Stimulated activated naive B cell treated with anti-CD40 and anti-IgM and Interleukin-4, amounts not matched to agents 10 μg/mL and 1 μg/mL and 100 μg/mL, for 72 hours (primary cell): ENCODE measurements at regions not wholly inside any gene's neighbourhood (a gene's known extent, or its start where the extent isn't known, plus 50 kb on each side); places are given as distances from the start of the nearest gene placed in this dataset.

Experiments
- ATAC-seq, 2 donors: fragments of 150-1000 bp; cut with Tn5 transposase; replicated peaks; 2 replicates each; pipeline ENCODE4 v1.10.0; 2021; ENCODE audit warnings: moderate library complexity in 1 of 2
- DNase-seq: peaks from one replicate; pipeline ENCODE4 v3.0.0; 2021
- H3K27ac Mint-ChIP-seq: one replicate; pipeline ENCODE4 v1.8.0; 2022; ENCODE audit warnings: mild to moderate bottlenecking, mixed read lengths
- H3K27me3 Mint-ChIP-seq, 2 donors: one replicate each; pipeline ENCODE4 v1.8.0; 2022; ENCODE audit warnings: mixed read lengths in 2 of 2
- H3K36me3 Mint-ChIP-seq, 2 donors: one replicate each; pipeline ENCODE4 v1.8.0; 2022; ENCODE audit warnings: mixed read lengths in 2 of 2, mild to moderate bottlenecking in 1 of 2
- H3K4me1 Mint-ChIP-seq, 2 donors: one replicate each; pipeline ENCODE4 v1.8.0; 2022; ENCODE audit warnings: mixed read lengths in 2 of 2, mild to moderate bottlenecking in 1 of 2
- H3K4me3 Mint-ChIP-seq, 2 donors: one replicate each; pipeline ENCODE4 v1.8.0; 2022; ENCODE audit warnings: mild to moderate bottlenecking in 2 of 2, mixed read lengths in 2 of 2, moderate library complexity in 1 of 2
- H3K9me3 Mint-ChIP-seq, 2 donors: one replicate each; pipeline ENCODE4 v1.8.0; 2022; ENCODE audit warnings: mixed read lengths in 2 of 2, mild to moderate bottlenecking in 1 of 2

- H3K4me1 Mint-ChIP-seq: no peaks in the 10 kb centered on the region
- no peaks in the 10 kb centered on the region for H3K36me3 Mint-ChIP-seq
- H3K27ac Mint-ChIP-seq: no peak overlapping the region
- H3K4me3 Mint-ChIP-seq: no peak overlapping the region
- ATAC-seq: no peak
- H3K27me3 Mint-ChIP-seq: peaks cover 14 to 15% of the 10 kb centered on the region in 2 donors
- H3K9me3 Mint-ChIP-seq: peaks cover 7 to 9% of the 10 kb centered on the region in 2 donors
- no peak for DNase-seq
Measured at GRCh38 chr14:101024686-101025085, 121.2 kb upstream of the RTL1 start.

GRCh38 chr14:101025131-101025530, 121.6 kb upstream of the RTL1 start:
- DNase-seq: no peak
- H3K36me3 Mint-ChIP-seq: no peaks in the 10 kb centered on the region
- peaks cover 10 to 11% of the 10 kb centered on the region in 2 donors for H3K27me3 Mint-ChIP-seq
- H3K27ac Mint-ChIP-seq: no peak overlapping the region
- H3K4me1 Mint-ChIP-seq: no peaks in the 10 kb centered on the region
- H3K9me3 Mint-ChIP-seq: peaks cover 5% of the 10 kb centered on the region in 2 donors
- H3K4me3 Mint-ChIP-seq: no peak overlapping the region
- ATAC-seq: no peak

- Mint-ChIP-seq H3K27ac (no peak overlapping the region), H3K36me3 (no peaks in the 10 kb centered on the region), H3K4me3 (no peak overlapping the region), H3K9me3 (peaks cover under 1% of the 10 kb centered on the region in 2 donors), H3K4me1 (no peaks in the 10 kb centered on the region), H3K27me3 (peaks cover 4 to 5% of the 10 kb centered on the region in 2 donors)
- ATAC-seq: no peak
- DNase-seq: no peak
Measured at GRCh38 chr14:101025696-101026095, 122.2 kb upstream of the RTL1 start.

GRCh38 chr14:101026341-101026740, 122.8 kb upstream of the RTL1 start:
- no peaks in the 10 kb centered on the region for H3K27me3 Mint-ChIP-seq
- DNase-seq (no peak), ATAC-seq (no peak)
- no peaks in the 10 kb centered on the region for H3K4me1 Mint-ChIP-seq
- H3K36me3 Mint-ChIP-seq: no peaks in the 10 kb centered on the region
- no peaks in the 10 kb centered on the region for H3K9me3 Mint-ChIP-seq
- no peak overlapping the region for H3K4me3 Mint-ChIP-seq
- H3K27ac Mint-ChIP-seq: no peak overlapping the region

- DNase-seq: no peak
- Mint-ChIP-seq H3K9me3 (no peaks in the 10 kb centered on the region), H3K27me3 (no peaks in the 10 kb centered on the region), H3K27ac (no peak overlapping the region), H3K36me3 (no peaks in the 10 kb centered on the region), H3K4me3 (no peak overlapping the region), H3K4me1 (no peaks in the 10 kb centered on the region)
- ATAC-seq: no peak
Measured at GRCh38 chr14:101027291-101027690, 123.8 kb upstream of the RTL1 start.

- Mint-ChIP-seq H3K4me1 (no peaks in the 10 kb centered on the region), H3K27ac (no peak overlapping the region), H3K27me3 (no peaks in the 10 kb centered on the region), H3K9me3 (no peaks in the 10 kb centered on the region), H3K36me3 (no peaks in the 10 kb centered on the region), H3K4me3 (no peak overlapping the region)
- DNase-seq (no peak), ATAC-seq (no peak)
Measured at GRCh38 chr14:101027966-101028365, 124.4 kb upstream of the RTL1 start.

GRCh38 chr14:101028971-101029667, 125.6 kb upstream of the RTL1 start:
- no peak overlapping the region for H3K4me3 Mint-ChIP-seq
- no peak overlapping the region for H3K27ac Mint-ChIP-seq
- DNase-seq (no peak), ATAC-seq (no peak)
- H3K27me3 Mint-ChIP-seq: no peaks in the 10 kb centered on the region
- H3K36me3 Mint-ChIP-seq: no peaks in the 10 kb centered on the region
- no peaks in the 10 kb centered on the region for H3K9me3 Mint-ChIP-seq
- H3K4me1 Mint-ChIP-seq: no peaks in the 10 kb centered on the region

- Mint-ChIP-seq H3K4me3 (no peak overlapping the region), H3K9me3 (no peaks in the 10 kb centered on the region), H3K27me3 (no peaks in the 10 kb centered on the region), H3K27ac (no peak overlapping the region), H3K36me3 (no peaks in the 10 kb centered on the region), H3K4me1 (no peaks in the 10 kb centered on the region)
- DNase-seq (no peak), ATAC-seq (no peak)
Measured at GRCh38 chr14:101029668-101030290, 126.3 kb upstream of the RTL1 start.

- ATAC-seq (no peak), DNase-seq (no peak)
- Mint-ChIP-seq H3K36me3 (no peaks in the 10 kb centered on the region), H3K4me1 (no peaks in the 10 kb centered on the region), H3K27ac (no peak overlapping the region), H3K27me3 (no peaks in the 10 kb centered on the region), H3K4me3 (no peak overlapping the region), H3K9me3 (no peaks in the 10 kb centered on the region)
Measured at GRCh38 chr14:101030586-101030985, 127.1 kb upstream of the RTL1 start.

- Mint-ChIP-seq H3K9me3 (no peaks in the 10 kb centered on the region), H3K4me3 (no peak overlapping the region), H3K4me1 (no peaks in the 10 kb centered on the region), H3K27ac (no peak overlapping the region), H3K36me3 (no peaks in the 10 kb centered on the region), H3K27me3 (no peaks in the 10 kb centered on the region)
- no peak for DNase-seq
- ATAC-seq: no peak
Measured at GRCh38 chr14:101031186-101031585, 127.7 kb upstream of the RTL1 start.

- no peak overlapping the region for H3K4me3 Mint-ChIP-seq
- no peaks in the 10 kb centered on the region for H3K36me3 Mint-ChIP-seq
- ATAC-seq (no peak), DNase-seq (no peak)
- H3K4me1 Mint-ChIP-seq: no peaks in the 10 kb centered on the region
- no peak overlapping the region for H3K27ac Mint-ChIP-seq
- H3K27me3 Mint-ChIP-seq: no peaks in the 10 kb centered on the region
- H3K9me3 Mint-ChIP-seq: no peaks in the 10 kb centered on the region
Measured at GRCh38 chr14:101031721-101032120, 128.2 kb upstream of the RTL1 start.

- no peak overlapping the region for H3K4me3 Mint-ChIP-seq
- no peaks in the 10 kb centered on the region for H3K4me1 Mint-ChIP-seq
- no peak overlapping the region for H3K27ac Mint-ChIP-seq
- no peaks in the 10 kb centered on the region for H3K27me3 Mint-ChIP-seq
- no peak for DNase-seq
- H3K9me3 Mint-ChIP-seq: no peaks in the 10 kb centered on the region
- H3K36me3 Mint-ChIP-seq: no peaks in the 10 kb centered on the region
- no peak for ATAC-seq
Measured at GRCh38 chr14:101032433-101032832, 128.9 kb upstream of the RTL1 start.

GRCh38 chr14:101033006-101033405, 129.5 kb upstream of the RTL1 start:
- Mint-ChIP-seq H3K4me1 (no peaks in the 10 kb centered on the region), H3K36me3 (no peaks in the 10 kb centered on the region), H3K4me3 (no peak overlapping the region), H3K27ac (no peak overlapping the region), H3K9me3 (no peaks in the 10 kb centered on the region), H3K27me3 (no peaks in the 10 kb centered on the region)
- DNase-seq (no peak), ATAC-seq (no peak)

- no peaks in the 10 kb centered on the region for H3K27me3 Mint-ChIP-seq
- no peak for ATAC-seq
- H3K4me1 Mint-ChIP-seq: no peaks in the 10 kb centered on the region
- no peaks in the 10 kb centered on the region for H3K36me3 Mint-ChIP-seq
- no peak for DNase-seq
- no peak overlapping the region for H3K27ac Mint-ChIP-seq
- no peaks in the 10 kb centered on the region for H3K9me3 Mint-ChIP-seq
- H3K4me3 Mint-ChIP-seq: no peak overlapping the region
Measured at GRCh38 chr14:101033446-101034165, 130.1 kb upstream of the RTL1 start.

- DNase-seq: no peak
- no peak for ATAC-seq
- no peaks in the 10 kb centered on the region for H3K27me3 Mint-ChIP-seq
- H3K4me1 Mint-ChIP-seq: no peaks in the 10 kb centered on the region
- H3K27ac Mint-ChIP-seq: no peak overlapping the region
- no peaks in the 10 kb centered on the region for H3K9me3 Mint-ChIP-seq
- no peak overlapping the region for H3K4me3 Mint-ChIP-seq
- H3K36me3 Mint-ChIP-seq: no peaks in the 10 kb centered on the region
Measured at GRCh38 chr14:101034986-101035385, 131.5 kb upstream of the RTL1 start.
